IMR-90 (cell line): ENCODE measurements at regions not wholly inside any gene's neighbourhood (a gene's known extent, or its start where the extent isn't known, plus 50 kb on each side); places are given as distances from the start of the nearest gene placed in this dataset.

Experiments
- ATAC-seq: fragments of 200-7000 bp; cut with Tn5 transposase; 2 replicates; pipeline ENCODE4 v1.9.1; 2020; ENCODE audit warnings: low read depth, mild to moderate bottlenecking, moderate library complexity
- BruUV-seq: library from RNA; stranded (reverse); fragments of 400-500 nt; replicated peaks from 2 replicates; lab custom pipeline; 2021; lab: Mats Ljungman, UMichigan
- CTCF ChIA-PET: fragments of 300-600 bp; formaldehyde crosslinking; extraction: SDS; loops from one replicate; lab custom pipeline; 2021; ENCODE audit warnings: antibody characterized with exemption; lab: Yijun Ruan, JAX
- POLR2A ChIA-PET: fragments of 300-600 bp; sonication (Branson Sonifier 250); formaldehyde crosslinking; loops from one replicate; lab custom pipeline; 2022; ENCODE audit warnings: antibody characterized with exemption; ENCODE audit not compliant: unreplicated experiment; lab: Charles Lee
- DNase-seq: peaks from one replicate; pipeline ENCODE4 v3.0.0; 2013
- H2AFZ ChIP-seq: replicated peaks from 2 replicates; pipeline ENCODE3; 2013; ENCODE audit warnings: low read length, mild to moderate bottlenecking; ENCODE audit not compliant: poor library complexity
- H2AK5ac ChIP-seq: 2 replicates; pipeline ENCODE4 v1.6.1; 2013; ENCODE audit warnings: low read depth, low read length, inconsistent platforms
- H2AK9ac ChIP-seq: replicated peaks from 2 replicates; pipeline ENCODE3; 2013; ENCODE audit warnings: mild to moderate bottlenecking, low read depth, low read length, moderate library complexity; ENCODE audit not compliant: poor library complexity
- H2BK120ac ChIP-seq: 2 replicates; pipeline ENCODE4 v1.6.1; 2013; ENCODE audit warnings: low read depth, low read length, inconsistent platforms
- H2BK15ac ChIP-seq: 3 replicates; pipeline ENCODE4 v1.6.1; 2013; ENCODE audit warnings: low read depth, low read length, inconsistent platforms
- H2BK20ac ChIP-seq: 2 replicates; pipeline ENCODE4 v1.6.1; 2013; ENCODE audit warnings: low read depth, mild to moderate bottlenecking, inconsistent platforms, low read length, moderate library complexity
- H2BK5ac ChIP-seq: 2 replicates; pipeline ENCODE4 v1.6.1; 2013; ENCODE audit warnings: mild to moderate bottlenecking, low read depth, low read length, inconsistent platforms; ENCODE audit not compliant: poor library complexity, severe bottlenecking
- H3K14ac ChIP-seq: replicated peaks from 2 replicates; pipeline ENCODE4 v1.6.1; 2013; ENCODE audit warnings: low read depth, low read length, inconsistent platforms
- H3K18ac ChIP-seq: 2 replicates; pipeline ENCODE4 v1.6.1; 2013; ENCODE audit warnings: low read depth, low read length, control low read depth
- H3K23ac ChIP-seq: 2 replicates; pipeline ENCODE4 v1.6.1; 2013; ENCODE audit warnings: low read depth, low read length, inconsistent platforms
- H3K27ac ChIP-seq: 2 replicates; pipeline ENCODE4 v1.5.1; 2013; ENCODE audit warnings: mild to moderate bottlenecking, control low read depth, low read length; ENCODE audit not compliant: insufficient read depth
- H3K27me3 ChIP-seq: 2 replicates; pipeline ENCODE4 v1.6.1; 2013; ENCODE audit warnings: low read length; ENCODE audit not compliant: control insufficient read depth, insufficient read depth
- H3K36me3 ChIP-seq: 2 replicates; pipeline ENCODE4 v1.6.1; 2013; ENCODE audit warnings: low read length, mixed read lengths; ENCODE audit not compliant: control insufficient read depth, insufficient read depth
- H3K4ac ChIP-seq: 2 replicates; pipeline ENCODE4 v1.6.1; 2013; ENCODE audit warnings: low read depth, low read length, inconsistent platforms
- H3K4me1 ChIP-seq: 2 replicates; pipeline ENCODE4 v1.6.1; 2013; ENCODE audit warnings: low read length, mixed read lengths; ENCODE audit not compliant: control insufficient read depth, insufficient read depth
- H3K4me2 ChIP-seq: 2 replicates; pipeline ENCODE4 v1.6.1; 2013; ENCODE audit warnings: low read depth, mild to moderate bottlenecking, control low read depth, low read length, moderate library complexity
- H3K4me3 ChIP-seq: 2 replicates; pipeline ENCODE4 v1.5.1; 2013; ENCODE audit warnings: low read depth, mild to moderate bottlenecking, control low read depth, low read length, moderate library complexity; ENCODE audit not compliant: insufficient read depth
- H3K56ac ChIP-seq: 2 replicates; pipeline ENCODE4 v1.6.1; 2013; ENCODE audit warnings: low read length, inconsistent platforms; ENCODE audit not compliant: insufficient read depth; ENCODE audit errors: extremely low read depth
- H3K79me1 ChIP-seq, 2 experiments: 2 replicates each; pipeline ENCODE4 v1.6.1; 2013; ENCODE audit warnings: low read length in 2 of 2, inconsistent platforms in 1 of 2, low read depth in 1 of 2
- H3K9ac ChIP-seq: 2 replicates; pipeline ENCODE4 v1.6.1; 2013; ENCODE audit warnings: low read depth, low read length, control low read depth
- H3K9me1 ChIP-seq: 2 replicates; pipeline ENCODE4 v1.6.1; 2013; ENCODE audit warnings: low read length, inconsistent platforms; ENCODE audit not compliant: insufficient read depth
- H3K9me3 ChIP-seq: 2 replicates; pipeline ENCODE4 v1.6.1; 2013; ENCODE audit warnings: low read length; ENCODE audit not compliant: control insufficient read depth, insufficient read depth
- H4K20me1 ChIP-seq: 2 replicates; pipeline ENCODE4 v1.6.1; 2013; ENCODE audit warnings: low read length, inconsistent platforms; ENCODE audit not compliant: insufficient read depth
- H4K5ac ChIP-seq: 2 replicates; pipeline ENCODE4 v1.6.1; 2013; ENCODE audit warnings: mild to moderate bottlenecking, low read depth, low read length, control low read depth
- H4K8ac ChIP-seq, 2 experiments: 2 replicates each; pipeline ENCODE4 v1.6.1; 2013; ENCODE audit warnings: low read depth in 2 of 2, low read length in 2 of 2, control low read depth in 1 of 2, inconsistent platforms in 1 of 2
- H4K91ac ChIP-seq: 2 replicates; pipeline ENCODE4 v1.6.1; 2013; ENCODE audit warnings: low read depth, low read length, inconsistent platforms; ENCODE audit not compliant: insufficient read depth
- CHD1 ChIP-seq: IDR thresholded peaks from 2 replicates; pipeline ENCODE4 v1.6.1; 2012; ENCODE audit warnings: low read depth, low read length, improper control_type of control experiment
- CTCF ChIP-seq: conservative IDR thresholded peaks from 2 replicates; pipeline ENCODE4 v1.5.1; 2012; ENCODE audit warnings: mild to moderate bottlenecking, low read depth, low read length, improper control_type of control experiment
- RCOR1 ChIP-seq: IDR thresholded peaks from 2 replicates; pipeline ENCODE4 v1.6.1; 2012; ENCODE audit warnings: mild to moderate bottlenecking, low read length, improper control_type of control experiment; ENCODE audit not compliant: insufficient replicate concordance
- RFX5 ChIP-seq: IDR thresholded peaks from 2 replicates; pipeline ENCODE4 v1.8.0; 2012; ENCODE audit warnings: low read depth, mild to moderate bottlenecking, low read length, moderate library complexity
- SMC3 ChIP-seq: fragments of 150-350 bp; IDR thresholded peaks from 2 replicates; pipeline ENCODE4 v1.6.1; 2016; ENCODE audit warnings: low read depth, mild to moderate bottlenecking, antibody characterized with exemption, low read length, moderate library complexity
- USF2 ChIP-seq: fragments of 150-350 bp; IDR thresholded peaks from 2 replicates; pipeline ENCODE4 v1.6.1; 2017; ENCODE audit warnings: mild to moderate bottlenecking, antibody characterized with exemption, low read length, low read depth
- whole genome bisulfite sequencing, 2 experiments: methylation state at CpG; one replicate each; pipeline versions ENCODE4 v1.1.5 to v1.1.7; 2013; ENCODE audit warnings: missing lambda C conversion rate in 2 of 2; ENCODE audit not compliant: insufficient read length in 1 of 2; ENCODE audit errors: extremely low coverage in 2 of 2; 5-methylcytosine and 5-hydroxymethylcytosine counted together
- dilution Hi-C: fragments of 300-500 bp; cut with HindIII; formaldehyde crosslinking; loops from one replicate; pipeline ENCODE4 v1.14.3; 2018; ENCODE audit warnings: low sequenced_read_pairs; ENCODE audit not compliant: unreplicated experiment
- in situ Hi-C: fragments of 300-500 bp; cut with MboI; formaldehyde crosslinking; loops from 3 replicates; pipeline ENCODE4 v1.14.3; 2019; ENCODE audit warnings: low sequenced_read_pairs, inconsistent platforms, mixed read lengths
- intact Hi-C: fragments of 100-400 bp; cut with micrococcal nuclease; formaldehyde crosslinking; loops from 2 replicates; pipeline ENCODE4 v1.10.0; 2022
- TF ChIP-seq, protein P1 (sequence below): fragments of 150-350 bp; IDR thresholded peaks from 2 replicates; pipeline ENCODE4 v1.6.1; 2016; ENCODE audit warnings: low read depth, mild to moderate bottlenecking, low read length, moderate library complexity, borderline replicate concordance

GRCh38 chr5:74154526-74154925, 486.0 kb downstream of the ENC1 start:
- H3K4me1 ChIP-seq, result no peaks in the 10 kb centered on the region
- no peak overlapping the region for H4K5ac ChIP-seq
- intact Hi-C loops, result loop anchor here (5.0 kb wide), 1 partner anchor 112 kb away; no protein-coding TSS in a partner anchor
- no peak overlapping the region for H4K8ac ChIP-seq
- no TSS peak for BruUV-seq
- DNase-seq, result no peak
- ATAC-seq, result no peak
- no peak overlapping the region for H3K4ac ChIP-seq
- H3K36me3 ChIP-seq, result no peaks in the 10 kb centered on the region
- H2AK9ac ChIP-seq, result no peak overlapping the region
- dilution Hi-C loops, result no loop called here
- ChIA-PET CTCF (no interaction called here), POLR2A (no interaction called here)
- H3K18ac ChIP-seq, result no peak overlapping the region
- H3K14ac ChIP-seq, result no peak overlapping the region
- in situ Hi-C loops, result no loop called here
- H3K79me1 ChIP-seq, result no peaks in the 10 kb centered on the region
- H3K4me3 ChIP-seq, result no peak overlapping the region
- H2AK5ac ChIP-seq, result no peak overlapping the region
- no peaks in the 10 kb centered on the region for H3K9me1 ChIP-seq
- no peak overlapping the region for H3K9ac ChIP-seq
- no peaks in the 10 kb centered on the region for H4K20me1 ChIP-seq
- no CpG with 5 or more reads among the region's 3 CpGs for WGBS, 2 experiments
- no peak overlapping the region for H3K23ac ChIP-seq
- H3K27ac ChIP-seq, result no peak overlapping the region
- H2BK20ac ChIP-seq, result no peak overlapping the region
- no peak overlapping the region for H4K91ac ChIP-seq
- H3K4me2 ChIP-seq, result no peak overlapping the region
- H3K9me3 ChIP-seq, result no peaks in the 10 kb centered on the region
- TF ChIP-seq RFX5 (no peak), CHD1 (no peak), RCOR1 (no peak), SMC3 (no peak), USF2 (no peak), CTCF (no peak)
- TF ChIP-seq, protein P1, sequence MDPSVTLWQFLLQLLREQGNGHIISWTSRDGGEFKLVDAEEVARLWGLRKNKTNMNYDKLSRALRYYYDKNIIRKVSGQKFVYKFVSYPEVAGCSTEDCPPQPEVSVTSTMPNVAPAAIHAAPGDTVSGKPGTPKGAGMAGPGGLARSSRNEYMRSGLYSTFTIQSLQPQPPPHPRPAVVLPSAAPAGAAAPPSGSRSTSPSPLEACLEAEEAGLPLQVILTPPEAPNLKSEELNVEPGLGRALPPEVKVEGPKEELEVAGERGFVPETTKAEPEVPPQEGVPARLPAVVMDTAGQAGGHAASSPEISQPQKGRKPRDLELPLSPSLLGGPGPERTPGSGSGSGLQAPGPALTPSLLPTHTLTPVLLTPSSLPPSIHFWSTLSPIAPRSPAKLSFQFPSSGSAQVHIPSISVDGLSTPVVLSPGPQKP, result no peak
- H2AFZ ChIP-seq, result no peak overlapping the region
- no peak overlapping the region for H2BK120ac ChIP-seq
- H2BK15ac ChIP-seq, result no peak overlapping the region
- no peak overlapping the region for H3K56ac ChIP-seq
- H3K27me3 ChIP-seq, result peaks cover 3% of the 10 kb centered on the region; the same call in 1 of the 2 replicates
- H2BK5ac ChIP-seq, result no peak overlapping the region
